Epithelial cell of prostate (primary cell): ENCODE measurements at regions not wholly inside any gene's neighbourhood (a gene's known extent, or its start where the extent isn't known, plus 50 kb on each side); places are given as distances from the start of the nearest gene placed in this dataset.

Experiments used
- DNase-seq: peaks from one replicate; pipeline ENCODE4 v3.0.0-alpha.2; 2011; ENCODE audit warnings: low read depth, low spot score
- H3K27ac ChIP-seq: fragments of 450-650 bp; 2 replicates; pipeline ENCODE4 v1.5.1; 2017; ENCODE audit warnings: mild to moderate bottlenecking

DNA sequence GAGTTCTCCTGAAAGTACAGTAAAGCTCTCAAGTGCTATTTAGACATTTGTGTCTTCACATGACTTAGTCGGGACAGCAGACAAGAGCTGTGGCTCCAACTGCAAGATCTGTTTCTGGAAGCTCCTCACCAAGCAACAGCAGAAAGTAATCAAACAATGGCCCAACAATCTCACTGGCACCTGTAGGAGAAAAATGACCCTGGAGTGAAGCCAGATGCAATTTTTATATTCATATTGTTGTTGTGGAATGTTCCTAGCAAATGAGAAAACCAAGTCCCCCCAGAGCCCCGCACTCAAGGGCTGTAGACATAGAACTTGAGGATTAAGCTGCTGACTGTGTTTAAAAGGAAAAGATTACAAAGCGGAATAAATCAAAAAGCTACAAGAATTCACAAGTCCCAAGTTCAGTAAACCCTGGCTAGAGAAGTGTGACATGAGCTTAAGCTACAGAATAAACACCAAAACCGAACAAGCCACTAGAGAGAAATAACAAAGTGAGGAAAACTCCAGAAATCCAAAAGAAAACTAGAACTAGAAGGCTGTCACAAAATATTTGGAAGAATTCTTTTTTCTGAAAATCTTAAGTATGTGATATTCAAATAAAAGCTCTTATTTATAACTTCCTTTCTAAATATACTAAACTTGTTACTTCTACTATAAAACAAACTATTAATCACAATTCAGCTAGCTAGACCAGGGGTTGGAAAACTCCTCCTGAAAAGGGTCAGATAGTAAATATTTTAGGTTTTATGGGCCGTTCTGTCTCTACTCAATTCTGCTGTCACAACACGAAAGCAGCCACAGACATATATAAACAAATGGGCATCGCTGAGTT, 454.5 kb downstream of the SUCLA2 start:
- H3K27ac ChIP-seq: no peak overlapping the region
- no peak for DNase-seq

DNA sequence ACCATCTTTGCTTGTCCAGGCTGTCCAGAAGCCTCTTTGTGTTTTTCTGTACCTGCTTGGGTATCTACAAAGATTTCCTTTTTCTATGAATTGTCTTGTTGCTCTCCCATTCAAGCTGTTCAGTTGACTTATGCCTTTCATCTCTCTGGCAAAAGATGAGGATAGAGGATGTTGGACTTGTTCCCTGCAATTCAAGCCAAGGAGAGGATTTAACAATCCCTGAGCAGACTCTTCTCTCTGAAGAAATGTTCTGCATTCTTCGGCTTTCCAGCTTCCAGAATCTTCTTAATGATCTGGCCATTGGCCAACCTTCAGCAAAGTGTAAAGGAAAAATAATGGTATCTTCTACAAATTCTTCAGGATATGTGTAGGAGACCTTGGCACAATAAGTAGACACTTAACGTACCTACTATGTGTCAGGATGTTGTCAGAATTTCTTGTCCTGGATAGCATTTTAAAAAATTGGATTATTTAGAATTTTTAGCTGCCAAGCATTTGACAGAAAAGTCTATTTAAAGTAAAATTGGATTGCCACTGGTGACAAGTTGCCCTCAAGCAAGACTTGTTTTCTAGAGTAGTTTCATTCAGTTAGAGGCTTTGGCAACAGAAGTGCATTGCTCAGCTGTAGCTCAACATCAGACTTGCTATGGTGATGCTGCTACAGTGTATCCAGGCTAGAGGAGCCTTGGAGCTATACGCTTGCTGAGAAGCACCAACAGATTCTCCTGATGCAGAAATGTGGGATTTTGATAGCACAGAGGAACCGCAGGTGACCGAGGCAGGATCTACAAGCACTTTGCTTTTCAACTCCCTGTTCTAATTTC, 455.7 kb downstream of the SUCLA2 start:
- no peak overlapping the region for H3K27ac ChIP-seq
- DNase-seq: no peak

DNA sequence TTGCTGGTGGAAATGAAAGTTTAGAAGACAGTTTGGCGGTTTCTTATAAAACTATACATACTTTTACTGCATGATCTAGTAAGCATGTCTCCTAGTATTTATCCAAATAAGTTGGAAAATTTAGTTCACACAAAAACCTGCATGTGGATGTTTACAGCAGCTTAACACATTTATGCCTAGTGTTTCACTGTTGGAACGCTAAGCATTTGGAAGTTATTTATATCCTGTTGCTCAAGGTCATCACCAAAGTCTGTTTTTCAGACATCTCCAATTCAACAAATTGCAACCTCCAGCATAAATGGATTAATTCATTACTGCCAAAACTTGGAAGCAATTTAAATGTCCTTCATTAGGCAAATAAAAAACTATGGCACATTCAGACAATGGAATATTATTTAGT, 461.8 kb downstream of the SUCLA2 start:
- no peak for DNase-seq
- H3K27ac ChIP-seq: no peak overlapping the region

DNA sequence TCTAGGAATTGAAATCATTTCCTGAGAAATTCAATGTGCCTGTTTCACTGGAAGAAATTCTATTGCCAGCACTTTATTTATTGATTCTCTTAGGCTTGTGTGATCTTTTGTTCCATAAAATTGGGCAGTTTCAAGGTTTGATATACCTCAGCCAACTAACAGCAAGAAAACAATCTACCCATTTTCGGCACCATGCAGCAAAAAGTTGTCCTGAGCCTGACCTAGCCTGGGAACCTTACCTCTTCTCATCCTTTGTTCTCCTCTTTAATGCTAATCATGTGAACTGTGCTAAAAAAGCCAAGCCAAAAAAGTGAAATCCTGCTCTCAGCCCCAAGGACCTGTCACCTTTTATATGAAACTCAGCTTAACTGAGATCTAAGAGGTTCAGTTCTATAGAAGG, 477.3 kb downstream of the SUCLA2 start:
- H3K27ac ChIP-seq: no peak overlapping the region
- no peak for DNase-seq

DNA sequence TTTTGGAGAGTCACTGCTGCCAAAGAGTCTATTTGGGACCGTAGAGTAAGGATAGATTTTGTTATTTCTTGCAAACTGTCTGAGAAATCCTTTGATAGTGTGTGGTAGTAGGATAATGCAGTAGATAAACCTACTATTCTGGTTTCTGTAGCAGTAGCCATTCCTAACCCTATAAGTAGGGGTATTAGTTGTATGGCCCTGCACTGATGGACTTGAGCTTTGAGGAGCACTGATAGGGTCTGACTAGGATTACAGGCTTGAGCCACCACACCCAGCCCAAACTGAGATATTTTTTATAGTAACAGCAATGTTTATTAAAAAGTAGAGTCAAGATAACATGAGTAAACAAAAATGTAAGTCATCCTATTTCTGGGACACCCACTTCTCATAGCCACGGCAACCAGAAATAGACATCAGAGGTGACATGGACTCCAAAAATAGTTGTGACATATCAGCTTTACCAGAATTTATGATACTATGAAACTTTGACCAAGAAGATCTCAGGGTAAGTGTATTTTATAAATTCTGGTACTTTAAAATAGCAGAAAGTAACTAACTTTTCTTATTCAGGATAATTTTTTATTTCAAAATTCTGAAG, 479.1 kb downstream of the SUCLA2 start:
- no peak overlapping the region for H3K27ac ChIP-seq
- DNase-seq: no peak

DNA sequence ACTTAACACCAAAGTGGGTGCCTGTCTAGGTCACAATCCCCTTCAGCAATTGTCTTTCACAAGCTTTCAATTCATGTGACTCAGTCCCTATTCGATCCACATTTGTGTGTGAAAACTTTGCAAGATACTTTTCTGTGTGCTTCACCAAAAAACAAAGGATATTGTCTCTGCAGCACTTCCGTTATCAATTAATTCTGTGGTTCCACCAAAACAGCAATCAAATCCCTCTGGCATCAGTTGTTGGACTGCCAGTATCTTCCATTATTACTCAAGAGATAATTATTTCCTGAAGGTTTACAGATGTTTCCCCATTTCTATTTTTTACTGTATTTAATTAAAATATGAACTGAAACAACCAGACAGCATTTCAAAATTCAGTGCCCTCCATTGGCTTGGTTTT, 481.4 kb downstream of the SUCLA2 start:
- no peak overlapping the region for H3K27ac ChIP-seq
- DNase-seq: no peak

GRCh38 chr13:47518530-47518929, 482.5 kb downstream of the SUCLA2 start:
- H3K27ac ChIP-seq: no peak overlapping the region
- DNase-seq: no peak

GRCh38 chr13:47511647-47512046, 489.4 kb downstream of the SUCLA2 start:
- DNase-seq: no peak

DNA sequence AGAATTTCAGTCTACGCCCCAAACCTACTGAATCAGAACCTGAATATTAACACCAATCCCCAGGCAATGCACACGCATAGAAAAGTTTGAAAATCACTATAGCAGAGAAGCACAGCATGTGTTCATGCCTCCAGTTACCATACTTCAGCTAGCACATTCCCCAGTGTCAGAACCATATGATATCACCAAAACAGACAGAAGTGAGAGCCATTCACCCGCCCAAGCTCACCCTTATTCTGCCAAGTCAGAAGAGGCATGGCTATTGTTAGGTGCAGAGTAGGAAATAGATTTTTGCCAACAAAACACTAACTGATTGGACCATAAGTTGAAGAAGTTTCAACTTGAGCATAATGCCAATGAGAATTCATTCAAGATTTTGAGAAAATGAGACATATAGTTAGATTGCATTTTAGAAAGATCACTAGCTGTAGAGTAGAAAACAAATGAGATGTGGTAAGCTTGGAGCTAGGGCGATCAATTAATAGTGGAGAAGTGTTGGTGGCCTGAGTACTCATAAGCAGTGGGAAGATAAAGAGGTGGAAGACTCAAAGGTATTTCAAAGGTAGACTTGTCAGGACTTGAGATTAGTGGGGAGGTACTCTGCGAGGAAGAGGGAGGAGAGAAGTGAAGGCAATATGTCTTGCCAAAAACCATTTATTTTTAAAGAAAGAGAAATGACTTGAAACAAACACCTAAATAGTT, 492.4 kb downstream of the SUCLA2 start:
- no peak for DNase-seq
- no peak overlapping the region for H3K27ac ChIP-seq

More at GRCh38 chr13:47511647-47512046, 489.4 kb downstream of the SUCLA2 start:
- H3K27ac ChIP-seq: no peak overlapping the region

DNA sequence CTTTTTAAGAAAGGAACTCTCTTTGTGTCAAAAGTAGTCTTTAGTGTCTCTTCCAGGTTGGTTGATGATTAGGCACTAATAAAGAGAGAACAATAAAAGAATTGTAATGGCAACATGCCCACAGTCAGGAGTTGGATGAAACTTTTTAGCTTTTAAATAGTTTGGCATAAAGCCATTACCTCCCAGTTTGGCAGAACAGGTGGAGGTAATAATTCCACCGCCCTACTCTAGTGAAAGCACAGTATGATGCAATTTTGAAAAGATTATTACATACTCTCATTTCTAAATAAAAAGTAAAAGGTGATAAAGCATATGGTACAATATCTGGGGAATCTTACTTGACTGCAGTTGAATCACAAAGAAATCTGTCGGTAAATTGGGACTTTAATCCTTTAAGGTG, 497.6 kb downstream of the SUCLA2 start:
- H3K27ac ChIP-seq: no peak overlapping the region
- no peak for DNase-seq

DNA sequence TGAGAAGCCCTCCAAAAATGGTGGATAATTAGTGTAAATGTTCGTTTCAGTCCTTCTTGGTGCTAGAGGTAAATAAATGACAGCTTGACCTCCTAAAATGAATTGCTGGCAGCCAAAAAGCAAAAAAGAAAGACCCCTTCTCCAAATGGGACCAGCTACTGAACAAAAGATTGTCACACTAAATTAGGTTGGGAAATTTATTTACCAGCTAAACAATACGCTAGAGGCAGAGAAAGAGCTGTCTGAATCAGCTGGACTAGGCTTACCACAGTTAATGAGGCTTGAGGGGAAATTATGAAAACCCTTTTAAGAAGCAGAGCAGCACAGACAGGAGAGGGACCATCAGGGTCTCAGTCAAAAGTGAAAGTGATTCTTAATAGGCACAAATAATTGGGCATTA, 498.9 kb downstream of the SUCLA2 start:
- no peak overlapping the region for H3K27ac ChIP-seq
- DNase-seq: no peak

- peak; percentile 26 for DNase-seq
- H3K27ac ChIP-seq: peak overlapping the region; percentile 46
Observed at GRCh38 chr13:47499358-47500150, 501.5 kb downstream of the SUCLA2 start.

DNA sequence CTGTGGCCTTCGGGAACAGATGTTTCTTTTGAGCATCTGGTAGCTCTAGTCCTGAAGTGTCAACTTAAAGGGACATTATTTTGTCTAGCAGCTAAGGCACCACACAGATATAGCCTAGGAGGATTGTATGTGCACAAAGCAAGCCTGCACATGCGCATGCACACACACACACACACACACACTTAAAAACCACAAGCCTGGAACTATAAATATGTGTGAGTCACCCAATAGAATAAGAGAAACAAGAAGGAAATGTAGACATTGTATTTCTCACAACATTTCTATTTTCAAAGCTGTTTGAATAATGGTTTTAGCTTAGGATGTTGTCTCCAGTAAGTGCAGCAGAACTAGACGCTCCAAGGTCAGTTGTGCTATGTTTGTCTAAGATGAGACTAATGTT, 516.5 kb downstream of the SUCLA2 start:
- H3K27ac ChIP-seq: no peak overlapping the region
- DNase-seq: peak; percentile 37

DNA sequence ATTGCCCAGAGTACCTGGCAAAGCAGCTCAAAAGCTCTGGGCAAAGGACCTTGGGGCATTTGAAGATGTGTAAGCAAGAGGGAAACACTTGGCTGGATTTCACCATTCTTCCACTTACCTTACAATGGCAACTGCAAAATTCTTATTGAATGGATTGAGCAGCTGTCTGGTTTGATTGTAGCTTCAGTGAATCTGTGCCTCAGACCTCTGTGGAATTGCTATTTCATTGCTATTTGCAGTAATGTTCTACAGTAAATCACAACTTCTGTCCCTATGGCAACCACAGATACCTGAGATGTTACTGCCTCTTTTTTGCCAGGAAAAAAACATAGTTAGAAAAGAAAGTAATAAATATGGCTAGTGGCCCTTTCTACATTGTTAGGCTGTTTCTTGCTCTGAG, 519.5 kb downstream of the SUCLA2 start:
- no peak overlapping the region for H3K27ac ChIP-seq
- DNase-seq: no peak

GRCh38 chr13:47480951-47481350, 520.1 kb downstream of the SUCLA2 start:
- no peak overlapping the region for H3K27ac ChIP-seq
- no peak for DNase-seq

DNA sequence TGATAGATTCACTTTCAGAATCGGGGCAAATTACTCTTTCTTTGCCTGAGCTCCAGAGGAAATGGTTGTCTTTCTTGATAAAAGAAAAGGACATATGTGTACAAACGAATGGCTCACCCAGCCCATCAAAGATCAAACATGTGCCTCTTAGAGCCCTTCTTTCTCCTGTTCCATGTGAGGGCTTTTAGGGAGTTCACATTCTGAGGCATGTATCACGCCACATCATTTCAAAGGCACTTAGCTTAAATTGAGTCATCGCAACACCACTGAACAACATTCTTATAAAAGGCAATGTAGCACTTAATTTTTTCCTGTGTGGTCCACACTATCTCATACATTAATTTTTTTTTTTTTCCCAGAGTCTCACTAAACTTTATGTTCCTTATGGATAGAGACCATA, 521.0 kb downstream of the SUCLA2 start:
- H3K27ac ChIP-seq: no peak overlapping the region
- DNase-seq: no peak

DNA sequence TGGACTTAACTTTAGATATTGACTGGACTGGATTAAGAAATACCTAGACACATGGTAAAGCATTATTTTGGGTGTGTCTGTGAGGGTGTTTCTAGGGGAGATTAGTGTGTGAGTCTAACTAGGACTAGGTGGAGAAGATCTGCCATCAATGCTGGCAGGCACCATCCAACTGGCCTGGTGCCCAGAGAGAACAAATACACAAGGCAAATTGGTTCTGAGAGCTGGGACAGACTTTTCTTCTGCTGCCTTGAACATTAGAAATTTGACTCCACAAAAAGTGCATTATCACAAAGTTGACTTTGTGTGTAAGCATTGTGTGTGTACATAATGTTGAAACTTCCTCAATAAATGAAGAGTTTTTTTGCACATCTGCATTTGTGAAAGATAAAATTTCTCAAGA, 522.1 kb downstream of the SUCLA2 start:
- no peak overlapping the region for H3K27ac ChIP-seq
- no peak for DNase-seq

DNA sequence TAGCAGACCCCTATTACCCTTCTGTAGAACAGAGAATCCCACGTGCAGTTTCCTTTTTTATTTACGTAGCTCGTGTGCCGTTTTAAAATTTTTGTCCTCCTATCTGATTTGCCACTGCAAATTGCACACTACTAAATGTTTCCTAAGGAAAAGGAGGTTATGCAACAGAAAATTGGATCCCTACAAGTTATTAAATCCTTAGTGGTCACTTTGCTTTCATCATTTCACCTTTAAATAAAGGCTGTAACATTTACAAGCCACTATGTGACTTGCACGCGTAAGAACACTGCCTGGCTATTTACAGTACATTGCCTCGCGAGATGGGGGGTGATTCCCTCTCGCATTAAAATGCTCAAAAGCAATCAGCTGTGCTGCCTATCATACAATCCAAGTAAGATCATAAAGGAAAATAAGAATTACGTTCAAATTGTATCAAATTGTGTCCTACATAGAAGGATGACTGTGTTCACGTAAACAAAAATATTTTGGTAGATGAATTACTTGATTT, 525.6 kb downstream of the SUCLA2 start:
- no peak overlapping the region for H3K27ac ChIP-seq
- no peak for DNase-seq

GRCh38 chr13:47474839-47475238, 526.2 kb downstream of the SUCLA2 start:
- no peak for DNase-seq
- H3K27ac ChIP-seq: no peak overlapping the region

DNA sequence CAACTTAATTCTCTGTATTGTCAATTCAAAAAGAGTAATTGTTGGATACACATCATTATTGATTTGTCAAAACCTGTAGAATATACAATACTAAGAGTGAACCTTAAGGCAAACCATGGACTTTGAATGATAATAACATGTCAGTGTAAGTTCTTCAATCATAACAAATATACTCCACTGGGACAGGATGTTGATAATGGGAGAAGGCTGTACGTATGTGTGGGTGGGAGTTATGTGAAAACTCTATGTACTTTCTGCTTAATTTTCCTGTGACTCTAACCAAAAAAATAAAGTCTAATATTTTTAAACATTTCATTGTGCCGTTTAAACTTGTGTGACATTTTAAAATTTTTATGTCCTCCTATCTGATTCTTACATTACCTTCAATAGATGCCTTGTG, 526.7 kb downstream of the SUCLA2 start:
- no peak overlapping the region for H3K27ac ChIP-seq
- no peak for DNase-seq
